ENCODE measurements at regions not wholly inside any gene's neighbourhood (a gene's known extent, or its start where the extent isn't known, plus 50 kb on each side); places are given as distances from the start of the nearest gene placed in this dataset.
A peak's percentile ranks its signal among the peaks of the same experiment; 100 is the strongest.

DNA sequence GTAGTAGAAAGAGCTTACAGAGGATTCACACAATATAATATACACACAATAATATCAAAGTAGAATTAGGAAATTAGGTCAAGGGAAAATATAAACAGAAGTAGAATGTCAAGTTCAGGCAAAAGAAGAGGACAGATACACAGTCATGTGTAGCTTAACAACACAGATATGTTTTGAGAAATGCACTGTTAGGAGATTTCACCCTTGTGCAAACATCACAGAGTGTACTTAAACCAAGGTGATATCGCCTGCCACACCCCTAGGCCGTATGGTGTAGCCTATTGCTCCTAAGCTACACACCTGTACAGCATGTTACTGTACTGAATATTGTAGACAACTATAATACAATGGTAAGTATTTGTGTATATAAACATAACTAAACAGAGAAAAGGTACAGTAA lies 110.0 kb upstream of the EDNRA start:
- intact Hi-C loops (cut with DNase I; ENCODE audit: low total_unique reads) (no loop called here), in situ Hi-C loops (cut with MboI; ENCODE audit: low pct_ligation_motif_present in 1 of 4, low pct_unique_long_range_greater_than_20kb in 1 of 4, low sequenced_read_pairs in 3 of 4) (no loop called here)
- Histone ChIP-seq H3K27me3 (no peaks in the 10 kb centered on the region), H3K9me3 (no peaks in the 10 kb centered on the region), H3K27ac (peak overlapping the region; percentile 62 to 78 (median 74)), H3K4me1 (peaks cover 0 to 14% (median 9%) of the 10 kb centered on the region in 4 donors), H3K4me3 (no peak overlapping the region), H3K36me3 (no peaks in the 10 kb centered on the region)
- TF ChIP-seq POLR2AphosphoS5 (IDR thresholded peaks at IDR 0.05) (peak in 1 of 3 donors; percentile 52), POLR2A (IDR thresholded peaks at IDR 0.05) (no peak)
- peak; percentile 70 for DNase-seq
- WGBS, 2 donors (ENCODE audit: low coverage in 1 of 2), result 41 to 74% methylated on average over 2 of the region's 2 CpGs

DNA sequence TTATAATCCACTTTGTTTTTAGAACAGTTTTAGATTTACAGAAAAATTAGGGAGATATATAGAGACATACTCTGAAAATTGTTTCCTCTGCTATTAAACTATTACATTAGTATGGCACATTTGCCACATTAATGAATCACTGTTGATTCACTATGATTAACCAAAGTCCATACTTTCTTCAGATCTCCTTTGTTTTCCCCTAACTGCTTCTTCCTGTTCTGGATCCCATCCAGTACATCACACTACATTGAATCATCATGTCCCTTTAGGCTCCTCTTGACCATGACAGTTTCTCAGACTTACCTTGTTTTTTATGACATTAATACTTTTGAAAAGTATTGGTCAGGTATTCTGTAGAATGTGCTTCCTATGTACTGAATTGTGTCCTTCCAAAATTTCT lies 109.2 kb upstream of the EDNRA start:
- Histone ChIP-seq H3K27ac (no peak overlapping the region), H3K36me3 (no peaks in the 10 kb centered on the region), H3K9me3 (no peaks in the 10 kb centered on the region), H3K27me3 (no peaks in the 10 kb centered on the region), H3K4me1 (peaks cover 0 to 14% (median 9%) of the 10 kb centered on the region in 4 donors), H3K4me3 (no peak overlapping the region)
- TF ChIP-seq, protein P1, sequence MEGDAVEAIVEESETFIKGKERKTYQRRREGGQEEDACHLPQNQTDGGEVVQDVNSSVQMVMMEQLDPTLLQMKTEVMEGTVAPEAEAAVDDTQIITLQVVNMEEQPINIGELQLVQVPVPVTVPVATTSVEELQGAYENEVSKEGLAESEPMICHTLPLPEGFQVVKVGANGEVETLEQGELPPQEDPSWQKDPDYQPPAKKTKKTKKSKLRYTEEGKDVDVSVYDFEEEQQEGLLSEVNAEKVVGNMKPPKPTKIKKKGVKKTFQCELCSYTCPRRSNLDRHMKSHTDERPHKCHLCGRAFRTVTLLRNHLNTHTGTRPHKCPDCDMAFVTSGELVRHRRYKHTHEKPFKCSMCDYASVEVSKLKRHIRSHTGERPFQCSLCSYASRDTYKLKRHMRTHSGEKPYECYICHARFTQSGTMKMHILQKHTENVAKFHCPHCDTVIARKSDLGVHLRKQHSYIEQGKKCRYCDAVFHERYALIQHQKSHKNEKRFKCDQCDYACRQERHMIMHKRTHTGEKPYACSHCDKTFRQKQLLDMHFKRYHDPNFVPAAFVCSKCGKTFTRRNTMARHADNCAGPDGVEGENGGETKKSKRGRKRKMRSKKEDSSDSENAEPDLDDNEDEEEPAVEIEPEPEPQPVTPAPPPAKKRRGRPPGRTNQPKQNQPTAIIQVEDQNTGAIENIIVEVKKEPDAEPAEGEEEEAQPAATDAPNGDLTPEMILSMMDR (IDR thresholded peaks at IDR 0.05), result no peak
- TF ChIP-seq EP300 (IDR thresholded peaks at IDR 0.05; ENCODE audit: low read depth) (no peak), POLR2AphosphoS5 (IDR thresholded peaks at IDR 0.05) (no peak), POLR2A (IDR thresholded peaks at IDR 0.05) (no peak)
- no peak for DNase-seq
- in situ Hi-C loops (cut with MboI; ENCODE audit: low pct_ligation_motif_present in 1 of 4, low pct_unique_long_range_greater_than_20kb in 1 of 4, low sequenced_read_pairs in 3 of 4) (no loop called here), intact Hi-C loops (cut with DNase I; ENCODE audit: low total_unique reads) (no loop called here)

DNA sequence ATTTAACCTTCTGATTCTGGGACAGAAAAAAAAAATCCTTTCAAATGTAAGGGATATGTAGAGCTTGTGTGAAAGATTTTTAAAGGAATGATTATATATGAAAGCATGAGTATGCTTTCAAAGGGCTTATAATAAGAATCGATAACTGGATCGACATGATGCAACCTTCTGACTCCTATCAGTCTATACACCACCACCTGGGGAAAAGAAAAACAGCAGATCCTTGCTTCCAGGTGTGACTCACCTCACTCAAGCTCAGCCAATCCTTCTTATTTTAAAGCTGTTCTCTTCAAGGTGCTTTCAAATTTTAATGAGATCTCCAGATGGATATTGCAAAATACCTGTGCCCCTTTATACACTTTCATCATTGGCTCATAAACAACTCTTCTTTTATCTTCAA lies 102.1 kb upstream of the EDNRA start:
- Histone ChIP-seq H3K36me3 (no peaks in the 10 kb centered on the region), H3K4me1 (no peaks in the 10 kb centered on the region), H3K9me3 (no peaks in the 10 kb centered on the region), H3K27ac (no peak overlapping the region), H3K4me3 (no peak overlapping the region), H3K27me3 (no peaks in the 10 kb centered on the region)
- in situ Hi-C loops (cut with MboI; ENCODE audit: low pct_ligation_motif_present in 1 of 4, low pct_unique_long_range_greater_than_20kb in 1 of 4, low sequenced_read_pairs in 3 of 4), result loop anchor here in 1 of 4 donors (25.0 kb wide), 1 partner anchor 216 kb away; no protein-coding TSS in a partner anchor
- WGBS, 2 donors (ENCODE audit: low coverage in 1 of 2), result 65 to 66% methylated on average over 2 of the region's 2 CpGs
- intact Hi-C loops (cut with DNase I; ENCODE audit: low total_unique reads), result no loop called here
- no peak for DNase-seq
- no peak for TF ChIP-seq EP300 (IDR thresholded peaks at IDR 0.05; ENCODE audit: low read depth)
- TF ChIP-seq, protein P1 (IDR thresholded peaks at IDR 0.05), result peak in 4 of 5 experiments; percentile 28 to 44 (median 33)

DNA sequence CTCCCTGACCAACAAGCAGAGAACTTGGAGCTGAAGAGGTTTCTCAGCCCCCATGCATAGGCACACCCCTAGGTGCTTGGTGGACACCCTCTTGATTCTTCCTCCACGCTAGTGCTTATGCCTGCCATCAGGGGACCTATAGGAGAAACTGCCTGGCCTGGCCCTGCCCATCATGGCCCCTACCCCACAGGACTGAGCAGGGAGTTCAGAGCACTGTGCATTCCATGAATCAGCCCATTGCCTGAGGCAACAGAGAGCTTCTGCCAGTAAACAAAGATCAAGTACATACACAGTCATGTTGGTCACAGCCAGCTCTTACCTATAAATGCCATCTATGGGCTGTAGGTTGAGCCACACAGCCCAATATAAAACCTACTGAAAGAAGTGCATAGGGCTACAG lies 99.1 kb upstream of the EDNRA start:
- in situ Hi-C loops (cut with MboI; ENCODE audit: low pct_ligation_motif_present in 1 of 4, low pct_unique_long_range_greater_than_20kb in 1 of 4, low sequenced_read_pairs in 3 of 4), result loop anchor here in 1 of 4 donors (25.0 kb wide), 1 partner anchor 219 kb away; no protein-coding TSS in a partner anchor
- H3K27ac ChIP-seq, result no peak overlapping the region
- H3K36me3 ChIP-seq, result no peaks in the 10 kb centered on the region
- H3K4me1 ChIP-seq, result no peaks in the 10 kb centered on the region
- H3K4me3 ChIP-seq, result no peak overlapping the region
- WGBS, 2 donors (ENCODE audit: low coverage in 1 of 2), result 89% methylated on average over 1 of the region's 1 CpG; no CpG with 5 or more reads in 1 of the 2 donors
- intact Hi-C loops (cut with DNase I; ENCODE audit: low total_unique reads), result no loop called here
- no peaks in the 10 kb centered on the region for H3K9me3 ChIP-seq
- TF ChIP-seq, protein P1 (IDR thresholded peaks at IDR 0.05), result no peak
- no peak for TF ChIP-seq POLR2A (IDR thresholded peaks at IDR 0.05)
- no peak for TF ChIP-seq EP300 (IDR thresholded peaks at IDR 0.05; ENCODE audit: low read depth)
- H3K27me3 ChIP-seq, result no peaks in the 10 kb centered on the region
- DNase-seq, result no peak

DNA sequence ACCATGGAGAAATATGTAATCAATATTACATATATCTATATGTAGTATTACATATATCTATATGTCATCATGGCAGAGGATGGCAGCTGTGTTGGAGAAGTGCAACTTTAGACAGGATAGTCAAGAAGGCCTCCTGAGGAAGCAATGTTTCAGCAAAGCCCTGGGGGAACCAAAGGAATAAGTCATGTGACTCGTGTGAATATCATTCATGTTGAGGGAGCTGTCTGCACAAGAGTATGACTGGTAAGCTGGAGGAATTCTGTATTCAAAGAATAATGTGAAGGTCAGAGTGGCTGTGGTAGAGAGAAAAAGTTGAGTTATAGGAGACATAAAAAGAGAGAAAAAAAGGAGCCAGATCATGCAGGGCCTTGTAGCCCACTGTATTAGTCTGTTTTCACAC lies 92.9 kb upstream of the EDNRA start:
- Histone ChIP-seq H3K4me1 (no peaks in the 10 kb centered on the region), H3K27ac (no peak overlapping the region), H3K36me3 (no peaks in the 10 kb centered on the region), H3K4me3 (no peak overlapping the region), H3K27me3 (no peaks in the 10 kb centered on the region), H3K9me3 (no peaks in the 10 kb centered on the region)
- intact Hi-C loops (cut with DNase I; ENCODE audit: low total_unique reads) (no loop called here), in situ Hi-C loops (cut with MboI; ENCODE audit: low pct_ligation_motif_present in 1 of 4, low pct_unique_long_range_greater_than_20kb in 1 of 4, low sequenced_read_pairs in 3 of 4) (loop anchor here in 1 of 4 donors (25.0 kb wide), 1 partner anchor 226 kb away; no protein-coding TSS in a partner anchor)
- 71% methylated on average over 1 of the region's 1 CpG; no CpG with 5 or more reads in 1 of the 2 donors for WGBS, 2 donors (ENCODE audit: low coverage in 1 of 2)
- TF ChIP-seq POLR2AphosphoS5 (IDR thresholded peaks at IDR 0.05) (no peak), POLR2A (IDR thresholded peaks at IDR 0.05) (no peak), EP300 (IDR thresholded peaks at IDR 0.05; ENCODE audit: low read depth) (no peak)
- TF ChIP-seq, protein P1 (IDR thresholded peaks at IDR 0.05), result no peak
- no peak for DNase-seq
